ENCODE measurements at regions not wholly inside any gene's neighbourhood (a gene's known extent, or its start where the extent isn't known, plus 50 kb on each side); places are given as distances from the start of the nearest gene placed in this dataset.

- TF ChIP-seq CTCF (conservative IDR thresholded peaks at IDR 0.05; ENCODE audit: low read depth, low read length) = no peak
- DNase-seq (ENCODE audit: low read depth) = no peak
- H3K4me3 ChIP-seq (ENCODE audit: low read depth, low read length) = no peak overlapping the region
Observed at GRCh38 chr12:30843211-30843610, 83.3 kb upstream of the TSPAN11 start.

GRCh38 chr12:30840715-30841114 lies 85.8 kb upstream of the TSPAN11 start:
- no peak overlapping the region for H3K4me3 ChIP-seq (ENCODE audit: low read depth, low read length)
- TF ChIP-seq CTCF (conservative IDR thresholded peaks at IDR 0.05; ENCODE audit: low read depth, low read length) = no peak
- DNase-seq (ENCODE audit: low read depth) = no peak

GRCh38 chr12:30839643-30840220 lies 85.0 kb upstream of the CAPRIN2 start:
- no peak for TF ChIP-seq CTCF (conservative IDR thresholded peaks at IDR 0.05; ENCODE audit: low read depth, low read length)
- no peak for DNase-seq (ENCODE audit: low read depth)
- H3K4me3 ChIP-seq (ENCODE audit: low read depth, low read length) = no peak overlapping the region

- H3K4me3 ChIP-seq (ENCODE audit: low read depth, low read length) = no peak overlapping the region
- TF ChIP-seq CTCF (conservative IDR thresholded peaks at IDR 0.05; ENCODE audit: low read depth, low read length) = peak; percentile 8
- DNase-seq (ENCODE audit: low read depth) = no peak
Observed at GRCh38 chr12:30837595-30837994, 82.8 kb upstream of the CAPRIN2 start.

DNA sequence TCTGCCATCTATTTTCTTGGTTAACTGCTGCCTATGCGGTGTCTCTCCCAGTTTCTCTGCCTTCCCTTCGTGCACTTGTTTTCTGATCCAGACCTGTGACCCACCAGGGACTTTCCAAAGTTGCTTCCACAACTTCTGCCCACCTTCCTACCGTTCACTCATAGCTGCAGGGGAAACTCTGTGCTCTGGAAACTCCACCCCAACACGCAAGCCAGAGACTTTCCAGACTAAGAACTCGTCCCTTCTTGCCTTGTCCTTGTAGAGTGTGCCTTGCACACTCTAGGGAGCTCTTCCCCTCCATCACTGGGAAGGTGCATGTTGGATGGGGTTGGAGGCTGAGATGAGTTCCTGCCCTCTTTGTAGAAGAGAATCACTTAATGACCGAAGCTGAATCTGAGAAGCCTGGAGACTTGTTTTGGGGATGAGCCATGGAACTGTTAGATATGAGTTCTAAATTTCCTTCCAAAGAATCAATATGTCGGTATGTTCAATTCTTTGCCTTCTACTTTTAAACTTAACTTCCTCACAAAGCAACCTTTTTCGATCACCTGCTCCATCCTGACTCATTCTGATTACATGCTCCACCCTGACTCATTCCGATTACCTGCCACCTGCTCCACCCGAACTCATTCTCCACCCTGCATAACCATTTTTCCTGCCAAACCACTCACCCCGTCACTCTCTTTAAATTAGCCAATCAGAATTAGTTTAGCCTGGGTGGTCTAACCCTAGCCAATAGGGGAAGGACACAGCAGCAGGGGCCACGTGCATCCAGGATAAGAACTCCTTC lies 82.1 kb upstream of the CAPRIN2 start:
- TF ChIP-seq CTCF (conservative IDR thresholded peaks at IDR 0.05; ENCODE audit: low read depth, low read length) = no peak
- no peak overlapping the region for H3K4me3 ChIP-seq (ENCODE audit: low read depth, low read length)
- DNase-seq (ENCODE audit: low read depth) = no peak

GRCh38 chr12:30835216-30835615 lies 80.5 kb upstream of the CAPRIN2 start:
- no peak for TF ChIP-seq CTCF (conservative IDR thresholded peaks at IDR 0.05; ENCODE audit: low read depth, low read length)
- no peak for DNase-seq (ENCODE audit: low read depth)
- no peak overlapping the region for H3K4me3 ChIP-seq (ENCODE audit: low read depth, low read length)

- DNase-seq (ENCODE audit: low read depth) = no peak
- H3K4me3 ChIP-seq (ENCODE audit: low read depth, low read length) = no peak overlapping the region
- TF ChIP-seq CTCF (conservative IDR thresholded peaks at IDR 0.05; ENCODE audit: low read depth, low read length) = no peak
Observed at GRCh38 chr12:30830751-30831150, 76.0 kb upstream of the CAPRIN2 start.

Data from epithelial cell of proximal tubule (primary cell).